Lung (tissue), 11 donors: ENCODE measurements at regions not wholly inside any gene's neighbourhood (a gene's known extent, or its start where the extent isn't known, plus 50 kb on each side); places are given as distances from the start of the nearest gene placed in this dataset.

ENCODE experiments used
- ATAC-seq: fragments of 200-7000 bp; cut with Tn5 transposase; one replicate; pipeline ENCODE4 v1.9.1; 2020; ENCODE audit warnings: moderate number of reproducible peaks; ENCODE audit not compliant: insufficient read depth, low FRiP score
- DNase-seq, 3 donors: peaks; one replicate each; pipeline ENCODE4 v3.0.0-alpha.2; 2013 to 2017
- H3K27ac ChIP-seq, 2 donors: one replicate each; pipeline ENCODE4 v1.5.1; 2013; ENCODE audit warnings: mild to moderate bottlenecking in 2 of 2, moderate library complexity in 2 of 2, control low read depth in 1 of 2, inconsistent platforms in 1 of 2, low read depth in 1 of 2, low read length in 1 of 2
- H3K27me3 ChIP-seq, 3 donors: one replicate each; pipeline ENCODE4 v1.5.1; 2013; ENCODE audit warnings: low read length in 2 of 3; ENCODE audit not compliant: control insufficient read depth in 3 of 3, insufficient read depth in 3 of 3
- H3K36me3 ChIP-seq, 4 donors: one replicate each; pipeline ENCODE4 v1.5.1; 2013; ENCODE audit warnings: low read length in 4 of 4, mild to moderate bottlenecking in 1 of 4, moderate library complexity in 1 of 4; ENCODE audit not compliant: control insufficient read depth in 4 of 4, insufficient read depth in 4 of 4
- H3K4me1 ChIP-seq, 5 donors: one replicate each; pipeline ENCODE4 v1.5.1; 2013; ENCODE audit warnings: low read length in 5 of 5, mild to moderate bottlenecking in 2 of 5, moderate library complexity in 1 of 5; ENCODE audit not compliant: control insufficient read depth in 5 of 5, insufficient read depth in 5 of 5
- H3K4me3 ChIP-seq: one replicate; pipeline ENCODE4 v1.5.1; 2013; ENCODE audit warnings: mild to moderate bottlenecking, control low read depth, moderate library complexity
- H3K9ac ChIP-seq, 2 donors: one replicate each; pipeline ENCODE4 v1.5.1; 2013; ENCODE audit warnings: low read length in 2 of 2, control low read depth in 1 of 2; ENCODE audit not compliant: insufficient read depth in 1 of 2
- H3K9me3 ChIP-seq, 4 donors: one replicate each; pipeline ENCODE4 v1.5.1; 2013; ENCODE audit warnings: low read length in 3 of 4, mild to moderate bottlenecking in 1 of 4, moderate library complexity in 1 of 4; ENCODE audit not compliant: control insufficient read depth in 4 of 4, insufficient read depth in 3 of 4
- WGBS, 2 donors: extraction: QIAGEN DNeasy Blood & Tissue Kit; methylation state at CpG; one replicate each; pipeline ENCODE4 v1.1.7; 2013; 5-methylcytosine and 5-hydroxymethylcytosine counted together
- TF ChIP-seq, protein P1 (sequence below): IDR thresholded peaks from 2 replicates; pipeline ENCODE4 v1.5.1; 2012; ENCODE audit warnings: mild to moderate bottlenecking; ENCODE audit errors: control extremely low read depth, extremely low read depth
- donor health status: control.
- donor health status: control.
- donor health status: Bipolar disorder and iron deficiency.
- donor health status: healthy.
- donor health status: DM: yes; HTN: yes; CAD: no.

DNA sequence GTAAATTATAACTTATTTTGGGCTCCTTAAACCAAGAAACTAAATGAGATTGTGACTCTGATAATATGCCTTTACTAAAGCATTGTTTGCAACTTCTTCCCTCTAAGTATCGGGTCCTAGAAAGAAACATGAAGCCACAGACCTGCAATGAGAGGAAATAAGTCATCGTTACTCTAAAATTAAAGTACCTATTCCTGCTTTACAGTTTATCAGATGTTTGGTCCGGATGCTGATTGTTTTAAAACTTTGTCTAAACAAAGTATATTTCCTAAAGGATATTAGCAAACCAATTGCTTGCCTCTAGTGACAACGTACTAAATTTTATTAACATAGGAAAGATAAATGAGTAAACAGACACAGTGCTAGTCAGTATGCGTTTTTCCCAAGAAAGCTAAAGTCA lies 216.8 kb downstream of the GJA1 start:
- no peak for DNase-seq
- TF ChIP-seq, protein P1, sequence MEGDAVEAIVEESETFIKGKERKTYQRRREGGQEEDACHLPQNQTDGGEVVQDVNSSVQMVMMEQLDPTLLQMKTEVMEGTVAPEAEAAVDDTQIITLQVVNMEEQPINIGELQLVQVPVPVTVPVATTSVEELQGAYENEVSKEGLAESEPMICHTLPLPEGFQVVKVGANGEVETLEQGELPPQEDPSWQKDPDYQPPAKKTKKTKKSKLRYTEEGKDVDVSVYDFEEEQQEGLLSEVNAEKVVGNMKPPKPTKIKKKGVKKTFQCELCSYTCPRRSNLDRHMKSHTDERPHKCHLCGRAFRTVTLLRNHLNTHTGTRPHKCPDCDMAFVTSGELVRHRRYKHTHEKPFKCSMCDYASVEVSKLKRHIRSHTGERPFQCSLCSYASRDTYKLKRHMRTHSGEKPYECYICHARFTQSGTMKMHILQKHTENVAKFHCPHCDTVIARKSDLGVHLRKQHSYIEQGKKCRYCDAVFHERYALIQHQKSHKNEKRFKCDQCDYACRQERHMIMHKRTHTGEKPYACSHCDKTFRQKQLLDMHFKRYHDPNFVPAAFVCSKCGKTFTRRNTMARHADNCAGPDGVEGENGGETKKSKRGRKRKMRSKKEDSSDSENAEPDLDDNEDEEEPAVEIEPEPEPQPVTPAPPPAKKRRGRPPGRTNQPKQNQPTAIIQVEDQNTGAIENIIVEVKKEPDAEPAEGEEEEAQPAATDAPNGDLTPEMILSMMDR, result no peak

DNA sequence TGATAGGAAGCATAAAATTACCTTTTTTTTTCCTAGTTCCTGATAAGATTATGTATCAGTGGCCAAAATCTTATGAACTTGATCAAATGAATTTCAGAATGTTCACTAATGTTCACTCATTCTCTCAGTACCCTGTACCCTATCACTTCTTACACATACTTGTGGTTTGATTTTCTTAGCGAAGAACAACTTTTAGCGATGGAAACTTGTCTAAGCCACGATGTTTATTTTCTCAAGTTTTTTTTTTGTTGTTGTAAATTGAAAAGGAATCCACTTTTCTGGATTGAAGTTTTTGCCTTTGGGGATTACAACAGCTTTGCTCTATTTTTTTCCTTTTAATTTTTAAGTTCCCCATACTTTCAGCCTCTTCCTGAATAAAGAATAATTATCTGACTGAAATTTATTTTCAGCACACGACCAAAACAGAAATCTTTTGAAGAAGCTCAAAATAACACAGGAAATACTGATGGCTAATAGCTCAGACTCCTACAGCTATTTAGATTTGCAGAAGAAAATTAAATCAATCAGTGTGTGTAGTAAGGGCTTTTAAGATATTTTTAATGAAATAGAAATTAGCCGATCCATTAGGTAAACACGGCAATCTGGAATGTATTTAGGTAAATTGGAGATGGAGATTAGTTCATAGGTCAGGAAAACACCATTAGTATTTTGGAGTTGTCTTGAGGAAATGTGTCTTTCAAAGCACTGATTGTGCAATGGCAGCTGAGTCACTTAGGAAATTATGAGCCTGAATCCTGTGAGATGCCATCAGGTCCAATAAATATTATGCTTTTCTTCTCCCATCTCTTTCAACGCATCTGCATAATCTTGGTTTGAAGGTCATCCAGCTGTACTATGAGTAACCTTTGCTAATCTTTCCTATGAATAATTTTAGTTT lies 217.5 kb downstream of the GJA1 start:
- Histone ChIP-seq H3K4me1 (peaks cover 0 to 6% (median 3%) of the 10 kb centered on the region in 5 donors), H3K36me3 (no peaks in the 10 kb centered on the region), H3K9ac (no peak overlapping the region), H3K27ac (peak overlapping the region in 1 of 2 donors; percentile 57), H3K27me3 (no peaks in the 10 kb centered on the region), H3K4me3 (no peak overlapping the region), H3K9me3 (no peaks in the 10 kb centered on the region)
- TF ChIP-seq, protein P1, result no peak
- ATAC-seq (peak; percentile 59), DNase-seq (peak in 2 of 3 donors; percentile 34 to 69)
- 43 to 47% methylated on average over 7 of the region's 7 CpGs for WGBS, 2 donors

More for the DNA sequence above, 216.8 kb downstream of the GJA1 start:
- 15 to 32% methylated on average over 5 of the region's 5 CpGs for WGBS, 2 donors
- Histone ChIP-seq H3K4me1 (peaks cover 0 to 6% (median 3%) of the 10 kb centered on the region in 5 donors), H3K9ac (no peak overlapping the region), H3K36me3 (no peaks in the 10 kb centered on the region), H3K9me3 (no peaks in the 10 kb centered on the region), H3K4me3 (no peak overlapping the region), H3K27me3 (no peaks in the 10 kb centered on the region), H3K27ac (peak overlapping the region in 1 of 2 donors; percentile 57)
- ATAC-seq, result no peak

DNA sequence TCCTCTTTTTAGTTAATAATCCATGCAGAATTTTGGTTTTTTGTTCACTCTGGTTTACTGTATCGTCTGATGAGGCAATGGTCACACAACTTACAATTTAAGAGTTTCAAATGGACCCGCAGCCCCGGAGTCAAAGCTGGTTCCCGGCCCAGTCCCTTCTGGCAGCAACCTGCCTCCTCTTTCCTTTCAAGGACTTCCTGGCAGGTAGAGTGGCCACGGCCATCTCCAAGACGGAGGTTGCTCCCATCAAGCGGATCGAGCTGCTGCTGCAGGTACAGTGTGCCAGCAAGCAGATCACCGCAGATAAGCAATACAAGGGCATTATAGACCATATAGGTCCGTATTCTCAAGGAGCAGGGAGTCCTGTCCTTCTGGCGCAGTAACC lies 218.2 kb downstream of the GJA1 start:
- WGBS, 2 donors, result 86 to 88% methylated on average over 11 of the region's 11 CpGs
- no peaks in the 10 kb centered on the region for H3K9me3 ChIP-seq
- TF ChIP-seq, protein P1, result no peak
- peaks cover 0 to 6% (median 3%) of the 10 kb centered on the region in 5 donors for H3K4me1 ChIP-seq
- H3K36me3 ChIP-seq, result no peaks in the 10 kb centered on the region
- H3K27ac ChIP-seq, result peak overlapping the region in 1 of 2 donors; percentile 1
- no peak overlapping the region for H3K9ac ChIP-seq
- no peaks in the 10 kb centered on the region for H3K27me3 ChIP-seq
- H3K4me3 ChIP-seq, result no peak overlapping the region
- no peak for ATAC-seq
- no peak for DNase-seq
